AG04450 (cell line): ENCODE measurements at regions not wholly inside any gene's neighbourhood (a gene's known extent, or its start where the extent isn't known, plus 50 kb on each side); places are given as distances from the start of the nearest gene placed in this dataset.

Experiments
- CTCF ChIA-PET: fragments of 300-600, 350-600 bp; formaldehyde crosslinking; extraction: SDS; loops from one replicate; lab custom pipeline; 2022; ENCODE audit warnings: antibody characterized with exemption, inconsistent platforms; lab: Charles Lee
- POLR2A ChIA-PET: fragments of 350-600 bp; formaldehyde crosslinking; extraction: SDS; loops from one replicate; lab custom pipeline; 2021; ENCODE audit warnings: antibody characterized with exemption, inconsistent platforms; lab: Yijun Ruan, JAX
- DNase-seq: peaks from one replicate; pipeline ENCODE4 v3.0.0-alpha.2; 2011; ENCODE audit warnings: low read depth, low spot score
- H3K27ac ChIP-seq: one replicate; pipeline ENCODE4 v1.5.1; 2012; ENCODE audit warnings: low read depth, low read length, control low read depth
- H3K27me3 ChIP-seq: one replicate; pipeline ENCODE4 v1.6.0; 2012; ENCODE audit warnings: low read length; ENCODE audit not compliant: control insufficient read depth, insufficient read depth
- H3K4me3 ChIP-seq: 2 replicates; pipeline ENCODE4 v1.5.1; 2011; ENCODE audit warnings: mild to moderate bottlenecking, low read depth, low read length, control low read depth
- H3K9me3 ChIP-seq: 2 replicates; pipeline ENCODE4 v1.5.1; 2012; ENCODE audit warnings: low read length; ENCODE audit not compliant: control insufficient read depth, insufficient read depth
- TF ChIP-seq, protein P1 (sequence below): IDR thresholded peaks from 2 replicates; pipeline ENCODE4 v1.5.1; 2011; ENCODE audit warnings: low read depth, low read length, control low read depth, inconsistent platforms

GRCh38 chr3:127112796-127113570 lies 79.9 kb upstream of the PRR23E start:
- Histone ChIP-seq H3K27ac (no peak overlapping the region), H3K4me3 (no peak overlapping the region), H3K27me3 (no peaks in the 10 kb centered on the region), H3K9me3 (peaks cover 6% of the 10 kb centered on the region)
- no peak for DNase-seq
- ChIA-PET CTCF (no interaction called here), POLR2A (no interaction called here)
- TF ChIP-seq, protein P1, sequence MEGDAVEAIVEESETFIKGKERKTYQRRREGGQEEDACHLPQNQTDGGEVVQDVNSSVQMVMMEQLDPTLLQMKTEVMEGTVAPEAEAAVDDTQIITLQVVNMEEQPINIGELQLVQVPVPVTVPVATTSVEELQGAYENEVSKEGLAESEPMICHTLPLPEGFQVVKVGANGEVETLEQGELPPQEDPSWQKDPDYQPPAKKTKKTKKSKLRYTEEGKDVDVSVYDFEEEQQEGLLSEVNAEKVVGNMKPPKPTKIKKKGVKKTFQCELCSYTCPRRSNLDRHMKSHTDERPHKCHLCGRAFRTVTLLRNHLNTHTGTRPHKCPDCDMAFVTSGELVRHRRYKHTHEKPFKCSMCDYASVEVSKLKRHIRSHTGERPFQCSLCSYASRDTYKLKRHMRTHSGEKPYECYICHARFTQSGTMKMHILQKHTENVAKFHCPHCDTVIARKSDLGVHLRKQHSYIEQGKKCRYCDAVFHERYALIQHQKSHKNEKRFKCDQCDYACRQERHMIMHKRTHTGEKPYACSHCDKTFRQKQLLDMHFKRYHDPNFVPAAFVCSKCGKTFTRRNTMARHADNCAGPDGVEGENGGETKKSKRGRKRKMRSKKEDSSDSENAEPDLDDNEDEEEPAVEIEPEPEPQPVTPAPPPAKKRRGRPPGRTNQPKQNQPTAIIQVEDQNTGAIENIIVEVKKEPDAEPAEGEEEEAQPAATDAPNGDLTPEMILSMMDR = no peak

DNA sequence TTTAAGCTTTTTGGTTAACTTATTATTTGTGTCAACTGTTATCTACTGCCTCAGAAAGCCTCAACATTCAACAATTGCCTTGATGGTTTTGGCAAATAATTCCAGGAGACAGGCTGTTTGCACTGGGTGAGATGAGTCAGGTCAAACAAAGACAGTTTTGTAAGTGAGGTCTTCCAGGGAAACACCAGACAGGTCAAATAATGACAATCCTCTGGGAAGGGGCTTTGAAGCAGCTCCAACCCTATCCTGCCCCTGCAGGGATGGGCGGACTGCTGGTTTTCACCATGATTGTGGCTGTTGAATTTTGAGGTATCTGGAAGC lies 79.4 kb upstream of the PRR23E start:
- no peak overlapping the region for H3K27ac ChIP-seq
- no peak overlapping the region for H3K4me3 ChIP-seq
- no peak for DNase-seq
- CTCF ChIA-PET = no interaction called here
- no peaks in the 10 kb centered on the region for H3K27me3 ChIP-seq
- peaks cover 6% of the 10 kb centered on the region for H3K9me3 ChIP-seq
- TF ChIP-seq, protein P1 = no peak
- POLR2A ChIA-PET = no interaction called here

- Histone ChIP-seq H3K27me3 (no peaks in the 10 kb centered on the region), H3K27ac (no peak overlapping the region), H3K9me3 (peaks cover 6% of the 10 kb centered on the region), H3K4me3 (no peak overlapping the region)
- no peak for DNase-seq
- TF ChIP-seq, protein P1 = no peak
- POLR2A ChIA-PET = no interaction called here
- CTCF ChIA-PET = no interaction called here
These were observed 78.4 kb upstream of the PRR23E start for GRCh38 chr3:127114337-127115070.

DNA sequence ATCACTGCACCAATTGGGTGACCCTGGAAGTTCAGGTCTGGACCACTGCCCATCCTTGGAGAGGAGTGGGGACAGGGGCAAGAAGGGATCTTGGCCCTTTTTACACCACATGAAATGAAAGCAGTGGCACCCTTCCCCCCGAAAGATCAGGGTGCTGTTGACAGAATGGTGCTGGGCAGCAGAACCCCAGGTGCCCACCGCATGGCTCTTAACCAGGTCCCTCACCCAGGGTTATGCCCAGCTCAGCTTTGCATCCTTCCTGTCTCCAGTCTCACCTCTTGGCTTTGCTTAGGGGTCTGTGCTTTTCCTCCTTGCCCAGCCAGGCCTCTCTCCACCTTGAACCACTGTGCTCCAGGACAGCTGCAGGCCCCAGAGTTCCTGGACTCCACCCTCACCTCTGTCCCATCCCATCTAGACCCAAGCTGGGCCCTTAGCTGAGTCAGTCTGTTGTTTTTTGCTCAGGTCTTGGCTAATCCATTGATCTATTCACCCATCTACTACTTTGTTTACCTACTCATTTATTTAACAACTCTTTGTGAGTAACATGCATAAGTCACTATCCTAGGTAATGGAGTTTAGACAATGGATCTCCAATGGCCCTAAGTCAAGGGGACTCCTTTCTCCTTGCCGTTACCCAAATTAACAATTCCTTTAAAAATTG lies 77.1 kb upstream of the PRR23E start:
- POLR2A ChIA-PET = no interaction called here
- Histone ChIP-seq H3K4me3 (no peak overlapping the region), H3K27ac (no peak overlapping the region), H3K9me3 (peaks cover 6% of the 10 kb centered on the region), H3K27me3 (no peaks in the 10 kb centered on the region)
- TF ChIP-seq, protein P1 = no peak
- DNase-seq = no peak
- CTCF ChIA-PET = no interaction called here

DNA sequence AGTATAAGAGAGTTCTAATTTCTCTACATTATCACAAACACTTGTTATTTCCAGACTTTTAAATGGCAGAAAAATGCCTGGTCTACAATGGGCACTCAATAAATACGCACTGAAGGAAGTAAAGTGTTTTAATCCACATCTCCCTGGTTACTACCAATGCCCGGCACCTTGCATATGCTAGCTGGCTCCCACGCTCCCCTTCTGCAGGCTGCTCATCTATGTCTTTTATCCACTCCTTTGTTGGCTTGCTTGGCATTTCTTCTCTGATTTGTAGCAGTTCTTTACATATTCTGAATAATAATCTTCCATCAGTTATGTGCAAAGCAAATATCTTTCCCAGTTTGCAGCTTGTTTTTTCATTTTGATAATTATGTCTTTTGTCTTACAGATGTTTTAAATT lies 74.6 kb upstream of the PRR23E start:
- ChIA-PET CTCF (no interaction called here), POLR2A (no interaction called here)
- TF ChIP-seq, protein P1 = no peak

More for the DNA sequence above, 74.6 kb upstream of the PRR23E start:
- DNase-seq = no peak
- Histone ChIP-seq H3K27me3 (peaks cover 3% of the 10 kb centered on the region), H3K4me3 (no peak overlapping the region), H3K9me3 (no peaks in the 10 kb centered on the region; the same call in 1 of the 2 replicates), H3K27ac (no peak overlapping the region)
